ENCODE measurements at regions not wholly inside any gene's neighbourhood (a gene's known extent, or its start where the extent isn't known, plus 50 kb on each side); places are given as distances from the start of the nearest gene placed in this dataset.

GRCh38 chr1:96331596-96331995 is 390.0 kb upstream of the PTBP2 start:
- TF ChIP-seq CTCF (IDR thresholded peaks at IDR 0.05) (no peak), POLR2A (IDR thresholded peaks at IDR 0.05) (no peak)
